RWPE2 (cell line): ENCODE measurements at regions not wholly inside any gene's neighbourhood (a gene's known extent, or its start where the extent isn't known, plus 50 kb on each side); places are given as distances from the start of the nearest gene placed in this dataset.
"Not testable (repeated sequence)": the region's sequence is repeated elsewhere in the genome, so short reads cannot be mapped to it uniquely, and the experiment has no call there.

Experiments
- ATAC-seq: fragments of 200-7000 bp; cut with Tn5 transposase; 3 replicates; pipeline ENCODE4 v1.9.1; 2021; ENCODE audit warnings: low read depth
- DNase-seq: peaks from one replicate; pipeline ENCODE4 v3.0.0-alpha.2; 2020; ENCODE audit warnings: low spot score
- H3K27ac ChIP-seq: fragments of 450-650 bp; 2 replicates; pipeline ENCODE4 v1.5.1; 2017; ENCODE audit warnings: mild to moderate bottlenecking; ENCODE audit not compliant: poor library complexity, severe bottlenecking
- H3K27me3 ChIP-seq: fragments of 250-450 bp; sonication (Bioruptor Pico); 2 replicates; pipeline ENCODE4 v1.5.1; 2021; ENCODE audit warnings: mild to moderate bottlenecking, moderate library complexity; ENCODE audit not compliant: insufficient read depth, poor library complexity, severe bottlenecking
- H3K36me3 ChIP-seq: fragments of 250-450 bp; sonication (Bioruptor Pico); 2 replicates; pipeline ENCODE4 v1.5.1; 2020; ENCODE audit warnings: low read depth, mild to moderate bottlenecking, moderate library complexity
- H3K4me1 ChIP-seq: fragments of 250-450 bp; sonication (Bioruptor Pico); 2 replicates; pipeline ENCODE4 v1.5.1; 2021; ENCODE audit warnings: mild to moderate bottlenecking, moderate library complexity; ENCODE audit not compliant: insufficient read depth, poor library complexity, severe bottlenecking
- H3K4me3 ChIP-seq: fragments of 250-450 bp; sonication (Bioruptor Pico); 2 replicates; pipeline ENCODE4 v1.5.1; 2021; ENCODE audit warnings: mild to moderate bottlenecking, moderate library complexity; ENCODE audit not compliant: severe bottlenecking
- H3K9me3 ChIP-seq: fragments of 250-450 bp; sonication (Bioruptor Pico); 2 replicates; pipeline ENCODE4 v1.5.1; 2021; ENCODE audit warnings: mild to moderate bottlenecking, moderate library complexity; ENCODE audit not compliant: severe bottlenecking
- CTCF ChIP-seq: fragments of 450-650 bp; IDR thresholded peaks from one replicate; pipeline ENCODE4 v1.5.1; 2017; ENCODE audit warnings: mild to moderate bottlenecking, moderate library complexity; ENCODE audit not compliant: poor library complexity, severe bottlenecking

DNA sequence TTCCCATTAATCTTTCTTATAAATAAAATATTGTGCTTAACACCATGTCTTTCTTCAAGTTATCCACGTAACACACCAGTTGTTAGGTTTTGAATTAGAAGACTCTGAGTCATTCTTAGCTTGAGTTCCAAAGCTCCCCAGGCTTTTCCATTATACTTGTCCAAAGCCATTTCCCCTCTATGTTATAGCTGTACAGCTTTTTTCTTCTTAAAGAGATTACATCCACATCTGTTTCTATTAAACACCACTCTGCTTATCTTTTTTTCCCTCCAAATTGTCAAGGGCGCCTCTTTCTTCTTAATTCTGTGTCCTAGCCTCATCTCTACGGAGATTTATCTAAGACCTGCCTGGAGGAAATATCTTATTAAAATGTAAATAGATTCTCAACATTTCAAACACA lies 139.4 kb upstream of the CPHXL start:
- no peaks in the 10 kb centered on the region for H3K36me3 ChIP-seq
- no peak overlapping the region for H3K4me3 ChIP-seq
- no peaks in the 10 kb centered on the region for H3K4me1 ChIP-seq
- DNase-seq (no peak), ATAC-seq (no peak)
- H3K27me3 ChIP-seq = peaks cover 3% of the 10 kb centered on the region
- H3K27ac ChIP-seq = no peak overlapping the region
- H3K9me3 ChIP-seq = no peaks in the 10 kb centered on the region
- no peak for TF ChIP-seq CTCF

DNA sequence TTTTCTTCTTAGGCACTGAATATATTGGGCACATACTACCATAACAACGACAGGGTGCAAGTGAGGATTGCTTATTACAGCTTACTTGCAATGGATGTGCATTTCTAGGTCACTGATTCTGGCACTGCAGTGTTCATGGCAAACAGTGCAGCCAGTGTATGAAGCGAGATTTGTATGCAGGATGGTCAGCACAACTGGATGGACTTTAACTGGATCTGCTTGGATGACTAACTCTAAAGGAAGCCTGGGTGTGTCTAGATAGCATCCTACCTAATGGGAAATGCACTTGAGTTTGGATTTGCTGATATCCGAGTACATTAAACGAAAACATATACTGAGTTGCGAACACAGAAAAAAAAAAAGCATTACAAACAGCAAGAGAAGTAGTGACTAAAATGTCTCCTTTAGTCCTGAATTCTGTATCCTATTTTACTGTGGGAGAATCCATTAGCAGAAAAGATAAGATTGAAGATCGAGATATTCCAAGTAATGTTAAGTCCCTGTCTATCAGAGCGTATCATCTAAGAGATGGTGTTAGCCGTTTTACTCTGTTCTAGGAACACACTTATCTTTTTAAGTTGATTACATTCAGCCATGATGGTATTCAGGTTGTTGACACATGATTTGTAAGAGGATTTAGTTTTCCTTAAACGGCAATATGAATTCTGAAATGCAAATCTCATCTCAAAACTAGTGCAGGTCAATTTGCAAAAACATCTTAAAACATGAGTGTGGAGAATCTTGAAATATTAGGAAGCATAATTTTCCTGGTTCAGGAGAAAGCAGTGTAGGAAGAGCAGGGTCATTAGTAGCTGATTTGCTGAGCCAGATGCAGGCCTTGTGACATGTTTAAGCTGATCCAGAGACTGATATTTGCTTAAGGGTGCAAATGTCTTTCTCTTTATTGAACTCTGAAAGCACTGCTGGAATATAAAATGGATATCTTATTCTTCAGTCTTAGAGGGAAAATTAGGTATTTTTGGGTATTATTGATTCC lies 142.6 kb upstream of the CPHXL start:
- Histone ChIP-seq H3K4me1 (no peaks in the 10 kb centered on the region), H3K4me3 (no peak overlapping the region), H3K36me3 (no peaks in the 10 kb centered on the region), H3K27me3 (no peaks in the 10 kb centered on the region), H3K9me3 (no peaks in the 10 kb centered on the region), H3K27ac (no peak overlapping the region)
- TF ChIP-seq CTCF = no peak
- DNase-seq = no peak
- ATAC-seq = no peak; the same call in 2 of the 3 replicates

- not testable (repeated sequence) for H3K27me3 ChIP-seq, ATAC-seq, H3K4me1 ChIP-seq, H3K9me3 ChIP-seq, H3K36me3 ChIP-seq, H3K4me3 ChIP-seq, H3K27ac ChIP-seq, DNase-seq
Observed at GRCh38 chr16:75881280-75881679, 155.0 kb upstream of the CPHXL start.

- Histone ChIP-seq H3K36me3 (no peaks in the 10 kb centered on the region), H3K27me3 (no peaks in the 10 kb centered on the region), H3K4me1 (peaks cover 2% of the 10 kb centered on the region), H3K4me3 (no peak overlapping the region), H3K27ac (no peak overlapping the region), H3K9me3 (no peaks in the 10 kb centered on the region)
- no peak for TF ChIP-seq CTCF
- no peak for ATAC-seq
- DNase-seq = no peak
Observed at GRCh38 chr16:75899163-75899562, 172.9 kb upstream of the CPHXL start.

DNA sequence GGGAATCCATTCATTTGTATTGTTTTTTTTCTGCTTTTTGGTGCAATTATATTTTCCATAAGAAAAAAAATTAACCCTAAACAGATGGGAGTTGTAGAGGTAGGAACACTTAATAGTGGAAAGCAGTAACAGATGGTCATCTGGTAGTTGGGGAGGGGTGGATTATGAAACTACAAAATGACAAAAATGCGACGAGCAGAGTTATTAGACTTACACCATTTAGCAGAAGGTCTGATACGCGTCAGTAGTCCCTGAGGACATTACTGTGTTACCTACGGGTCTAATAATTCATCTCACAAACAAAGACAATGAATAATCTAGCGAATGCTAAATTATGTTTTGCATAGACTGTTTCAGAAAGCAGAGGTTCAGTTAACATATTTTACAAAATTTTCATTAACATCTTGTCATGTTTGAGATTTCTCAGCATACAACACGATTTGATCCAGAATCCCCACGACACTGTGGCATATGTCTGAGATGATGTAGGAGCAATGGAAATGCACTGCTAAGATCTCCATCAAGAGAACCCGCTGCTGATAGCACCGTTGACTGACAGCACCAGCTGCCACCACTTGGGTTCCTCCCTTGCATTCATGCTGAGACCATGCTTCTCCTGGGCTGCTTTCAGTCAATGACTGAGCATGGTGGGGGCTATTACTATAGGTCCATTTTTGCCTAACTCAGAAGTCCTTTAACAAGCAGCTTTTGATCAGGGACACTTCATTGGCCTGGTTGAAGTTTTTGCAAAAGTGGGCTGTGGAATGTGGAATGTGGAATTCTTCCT lies 182.2 kb upstream of the CPHXL start:
- H3K27ac ChIP-seq = no peak overlapping the region
- ATAC-seq = no peak
- H3K4me3 ChIP-seq = no peak overlapping the region
- H3K36me3 ChIP-seq = no peaks in the 10 kb centered on the region
- no peak for TF ChIP-seq CTCF
- H3K9me3 ChIP-seq = no peaks in the 10 kb centered on the region
- H3K27me3 ChIP-seq = no peaks in the 10 kb centered on the region
- peaks cover 7% of the 10 kb centered on the region for H3K4me1 ChIP-seq
- no peak for DNase-seq
